HG02678 (cell line): ENCODE measurements at regions not wholly inside any gene's neighbourhood (a gene's known extent, or its start where the extent isn't known, plus 50 kb on each side); places are given as distances from the start of the nearest gene placed in this dataset.

Source experiments
- ATAC-seq: cut with Tn5 transposase; IDR thresholded peaks from one replicate; pipeline ENCODE4 v1.9.1; 2021; ENCODE audit warnings: mild to moderate bottlenecking, moderate library complexity; ENCODE audit not compliant: unreplicated experiment

- ATAC-seq: no peak
Observed at GRCh38 chr3:43183456-43183855, 77.6 kb upstream of the POMGNT2 start.

DNA sequence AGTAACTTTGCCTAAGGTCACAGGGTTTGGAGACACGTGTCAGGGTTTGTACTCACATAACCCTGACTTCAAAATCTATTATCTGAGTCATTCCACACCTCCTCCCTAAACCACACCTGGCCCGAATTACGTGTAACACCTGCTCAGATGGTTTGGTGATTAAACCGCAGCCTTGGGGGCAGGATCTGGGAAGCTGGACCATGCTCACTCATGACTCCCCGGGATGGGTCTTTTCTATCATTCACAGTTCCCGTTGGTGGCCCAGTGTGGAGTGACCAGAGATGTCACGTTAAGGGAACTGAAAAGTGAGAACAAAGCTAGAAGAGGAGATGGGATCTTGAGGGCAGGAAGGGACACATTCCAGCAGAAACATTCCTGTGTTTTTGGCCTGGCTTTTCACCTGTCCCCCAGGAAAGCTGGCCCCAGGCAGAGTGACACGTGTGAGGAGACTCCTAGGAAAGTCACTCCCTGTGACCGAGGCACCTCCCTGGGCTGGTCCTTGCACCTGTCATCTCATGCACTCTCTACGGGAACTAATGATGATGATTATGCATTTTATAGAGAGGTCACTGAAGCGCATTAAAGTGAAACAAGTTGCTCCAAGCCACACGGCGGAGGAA, 75.4 kb upstream of the POMGNT2 start:
- ATAC-seq: peak; percentile 68

GRCh38 chr3:43180694-43181093, 74.8 kb upstream of the POMGNT2 start:
- ATAC-seq: peak; percentile 19

- ATAC-seq: peak; percentile 51
Observed at GRCh38 chr3:43180027-43180426, 74.1 kb upstream of the POMGNT2 start.

- ATAC-seq: no peak
Observed at GRCh38 chr3:43178891-43179366, 73.0 kb upstream of the POMGNT2 start.

DNA sequence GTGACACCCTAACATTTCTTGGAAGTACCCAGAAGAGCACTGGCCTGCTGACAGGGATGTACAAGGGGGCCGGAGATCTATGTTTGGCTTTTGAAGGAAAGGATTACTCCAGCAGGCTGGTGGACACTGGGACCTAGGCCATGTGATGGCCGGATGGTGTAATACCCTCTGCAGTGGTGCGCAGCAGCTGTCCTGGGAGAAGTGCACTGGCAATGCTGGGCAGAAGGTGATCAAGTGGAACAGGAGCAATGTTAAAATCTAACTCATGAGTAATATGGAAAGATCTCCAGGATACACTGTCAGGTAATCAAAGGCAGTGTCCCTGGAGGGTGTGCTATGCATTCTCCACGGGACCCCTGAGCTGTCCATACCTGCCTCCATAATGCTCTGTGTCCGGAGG, 71.2 kb upstream of the POMGNT2 start:
- no peak for ATAC-seq

- ATAC-seq: no peak
Observed at GRCh38 chr3:43176666-43177065, 70.8 kb upstream of the POMGNT2 start.

GRCh38 chr3:43175541-43175940, 69.7 kb upstream of the POMGNT2 start:
- ATAC-seq: no peak

DNA sequence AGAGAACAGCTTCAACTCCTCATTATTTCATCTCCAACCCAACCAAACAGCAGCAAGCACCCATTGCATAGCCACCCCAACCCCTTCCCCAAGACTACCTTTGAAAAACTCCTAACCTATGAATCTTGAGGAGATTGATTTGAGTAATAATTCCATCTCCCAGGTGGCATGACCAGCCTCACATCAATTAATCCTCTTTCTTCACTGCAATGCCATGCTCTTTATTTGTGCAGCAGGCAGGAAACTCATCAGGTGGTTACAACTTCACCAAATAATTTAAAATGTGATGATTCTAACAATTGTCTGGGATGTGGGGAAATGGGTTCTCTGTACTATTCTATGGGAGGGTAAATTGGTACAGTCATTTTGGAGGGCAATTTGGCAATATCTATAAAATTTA, 68.1 kb upstream of the POMGNT2 start:
- ATAC-seq: no peak

DNA sequence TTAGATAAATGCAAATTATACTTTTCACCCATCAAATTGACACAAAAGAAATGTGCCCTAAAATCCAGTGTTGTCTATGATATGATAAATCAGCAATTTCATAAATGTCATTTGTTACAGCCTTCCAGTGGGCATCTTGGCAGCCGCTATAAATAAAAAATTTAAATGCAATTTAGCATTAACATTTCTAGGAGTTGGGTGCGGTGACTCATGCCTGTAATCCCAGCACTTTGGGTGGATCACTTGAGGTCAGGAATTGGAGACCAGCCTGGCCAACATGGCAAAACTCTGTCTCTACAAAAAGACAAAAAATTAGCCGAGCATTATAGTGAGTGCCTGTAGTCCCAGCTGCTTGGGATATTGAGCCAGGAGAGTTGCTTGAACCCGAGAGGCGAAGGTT, 65.9 kb upstream of the POMGNT2 start:
- ATAC-seq: no peak

- no peak for ATAC-seq
Observed at GRCh38 chr3:43170553-43170952, 64.7 kb upstream of the POMGNT2 start.

- ATAC-seq: no peak
Observed at GRCh38 chr3:43169987-43170386, 64.1 kb upstream of the POMGNT2 start.

DNA sequence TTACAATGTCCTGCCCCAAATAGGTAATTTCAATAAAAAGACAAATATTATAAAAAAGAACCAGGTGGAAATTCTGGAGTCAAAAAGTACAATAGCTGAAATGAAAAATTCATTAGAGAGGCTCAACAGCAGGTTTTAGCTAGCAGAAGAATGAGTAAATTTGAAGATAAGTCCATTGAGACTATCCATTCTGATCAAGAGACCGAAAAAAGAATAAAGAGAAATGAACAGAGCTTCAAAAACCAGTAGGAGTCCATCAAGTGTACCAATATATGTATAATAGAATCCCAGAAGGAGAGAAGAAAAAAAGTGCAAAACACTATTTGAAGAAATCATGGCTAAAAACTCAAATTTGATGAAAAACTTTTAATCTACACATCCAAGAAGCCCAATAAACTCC, 60.5 kb upstream of the POMGNT2 start:
- no peak for ATAC-seq

DNA sequence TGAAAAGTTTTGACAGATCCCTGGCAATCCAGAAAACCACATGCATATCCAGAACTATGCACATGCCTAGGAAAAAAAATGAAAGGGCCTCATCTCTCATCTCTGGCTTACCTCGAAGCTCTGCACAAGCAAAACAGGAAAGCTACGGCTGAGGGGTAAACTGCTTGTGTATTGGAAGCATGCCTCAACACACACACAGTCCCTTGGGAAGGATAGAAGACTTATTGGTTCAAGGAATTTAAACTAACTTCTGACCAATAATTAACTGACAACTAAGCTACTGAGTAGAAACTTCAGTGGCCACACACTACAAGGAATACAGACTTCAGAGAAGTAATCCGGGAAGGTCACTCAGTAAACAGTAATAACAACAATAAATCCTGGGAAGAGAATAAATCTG, 59.9 kb upstream of the POMGNT2 start:
- ATAC-seq: no peak

DNA sequence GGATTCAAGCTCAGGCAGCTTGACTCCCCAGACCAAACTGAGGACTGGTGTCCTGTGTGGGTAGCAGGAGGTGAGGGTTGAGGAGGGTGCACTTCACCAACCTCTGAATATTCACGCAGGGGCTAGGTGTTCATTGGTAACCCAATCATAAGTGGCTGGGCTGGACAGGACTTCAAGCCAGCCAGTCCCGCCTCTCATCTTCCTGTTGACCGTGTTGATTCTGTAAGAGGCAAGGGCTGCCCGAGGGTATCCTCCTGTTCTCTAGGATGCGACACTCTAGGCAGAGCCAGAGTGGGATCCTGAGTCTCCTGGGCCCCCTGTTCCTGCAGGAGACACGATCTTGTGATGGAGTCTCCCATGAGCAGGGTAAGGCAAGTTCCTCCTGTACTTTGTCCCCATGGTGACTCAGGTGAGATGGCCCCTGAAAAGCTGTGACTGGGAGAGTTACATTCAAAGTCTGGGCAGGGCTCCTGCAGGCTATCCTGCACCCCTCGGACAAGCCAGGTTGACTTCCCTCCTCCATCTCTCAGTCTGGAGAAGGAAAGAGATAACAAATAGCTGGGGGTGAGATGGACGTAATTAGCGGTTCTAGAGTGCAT, 58.1 kb upstream of the POMGNT2 start:
- no peak for ATAC-seq

DNA sequence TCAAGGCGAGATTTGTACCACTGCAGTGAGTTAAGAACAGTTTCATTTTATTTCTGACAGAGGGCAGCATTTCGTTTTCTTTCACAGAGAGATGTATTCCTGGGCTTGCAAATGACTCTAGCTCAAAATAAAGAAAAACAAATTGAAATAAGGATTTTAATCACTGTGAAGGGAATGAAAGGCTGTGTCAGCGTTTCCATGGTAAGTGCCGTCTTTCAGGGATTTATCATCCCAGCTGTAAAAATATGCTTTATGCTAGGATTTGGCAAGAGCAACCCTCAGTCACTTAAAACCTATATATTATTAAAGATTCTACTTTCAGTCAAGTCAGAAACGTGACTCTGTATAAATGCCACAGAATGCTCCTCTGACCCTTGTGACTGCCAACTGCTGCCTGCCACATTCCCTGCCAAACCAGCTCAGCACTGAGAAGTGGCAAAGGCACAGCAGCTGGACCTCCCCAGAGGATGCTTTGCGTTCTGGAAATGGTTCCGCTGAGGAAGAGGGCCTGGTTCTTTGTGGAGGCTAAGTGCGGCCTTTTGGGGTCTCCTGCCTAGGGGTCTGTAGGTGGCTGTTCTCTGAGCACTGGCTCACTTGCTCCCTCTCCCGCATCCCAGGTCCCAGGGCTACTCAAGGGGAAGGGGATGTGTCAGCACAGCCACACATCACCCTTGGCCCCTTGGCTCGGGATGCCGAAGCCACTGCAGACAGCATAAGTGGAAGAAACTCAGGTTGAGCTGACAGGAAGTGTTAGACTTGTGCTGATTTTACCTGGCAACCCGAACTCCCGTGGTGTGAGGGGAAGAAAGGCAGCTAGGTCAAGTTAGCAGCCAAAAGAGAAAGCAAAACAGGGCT, 56.6 kb upstream of the POMGNT2 start:
- peak; percentile 41 for ATAC-seq

DNA sequence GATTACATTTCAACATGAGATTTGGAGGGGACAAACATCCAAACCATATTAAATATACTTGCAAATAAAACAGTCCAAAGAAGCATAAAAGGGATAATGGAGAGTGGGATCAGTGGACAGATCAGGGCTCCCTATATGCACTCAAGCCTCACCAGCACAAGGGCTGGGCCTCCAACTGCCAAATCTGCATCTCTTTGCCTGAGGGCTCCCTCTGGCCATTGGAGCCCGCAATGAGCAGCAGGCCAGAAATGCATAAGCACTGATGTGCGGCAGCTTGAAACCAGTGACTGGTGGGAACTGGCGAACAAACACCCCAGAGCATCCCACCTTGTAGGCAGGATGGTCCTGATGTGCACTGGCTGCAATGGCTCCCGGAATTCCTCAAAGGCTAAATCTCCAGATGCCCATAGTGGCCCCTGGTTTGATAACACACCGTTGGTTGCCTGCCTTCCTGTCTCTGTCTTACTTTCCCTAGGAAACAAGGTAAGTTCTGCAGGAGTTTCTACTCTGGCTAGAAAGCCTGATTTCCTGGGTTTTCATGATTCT, 55.9 kb upstream of the POMGNT2 start:
- no peak for ATAC-seq

GRCh38 chr3:43160664-43161063, 54.8 kb upstream of the POMGNT2 start:
- ATAC-seq: no peak

- ATAC-seq: no peak
Observed at GRCh38 chr3:43159876-43160255, 54.0 kb upstream of the POMGNT2 start.

DNA sequence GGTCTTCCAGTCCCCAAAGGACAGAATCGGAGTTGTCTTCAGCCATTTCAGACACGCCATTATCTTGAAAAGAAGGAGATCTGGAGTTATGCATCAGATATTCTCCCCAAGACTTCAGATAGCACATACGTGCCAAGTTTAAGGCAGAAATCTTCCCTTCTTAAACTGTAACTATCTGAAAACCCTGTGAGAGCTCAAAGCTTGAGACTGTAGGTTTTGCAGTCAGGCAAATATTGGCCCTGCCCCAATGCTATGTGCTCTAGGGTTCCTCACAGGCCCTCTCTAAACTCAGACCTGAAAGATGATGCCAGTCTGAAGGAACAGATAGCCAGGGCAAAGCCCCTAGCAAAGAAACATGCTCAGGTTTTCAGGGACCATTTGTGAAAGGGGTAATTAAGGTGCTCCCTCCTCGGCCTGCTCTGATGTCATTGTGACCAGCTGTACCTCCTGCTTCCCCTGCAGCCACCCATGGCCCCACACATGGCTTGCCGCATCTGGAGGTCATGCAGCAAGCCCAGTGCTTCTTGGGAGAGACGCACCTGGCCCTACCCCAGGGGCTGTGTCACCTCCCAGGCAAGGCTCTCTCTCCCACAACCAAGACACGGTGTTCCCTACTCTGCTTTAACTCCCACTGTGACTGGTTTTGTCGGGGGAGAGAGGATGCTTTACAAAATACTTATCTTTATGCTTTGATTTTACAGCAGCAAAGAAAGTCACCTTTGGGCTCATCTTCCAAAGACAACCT, 53.4 kb upstream of the POMGNT2 start:
- no peak for ATAC-seq

DNA sequence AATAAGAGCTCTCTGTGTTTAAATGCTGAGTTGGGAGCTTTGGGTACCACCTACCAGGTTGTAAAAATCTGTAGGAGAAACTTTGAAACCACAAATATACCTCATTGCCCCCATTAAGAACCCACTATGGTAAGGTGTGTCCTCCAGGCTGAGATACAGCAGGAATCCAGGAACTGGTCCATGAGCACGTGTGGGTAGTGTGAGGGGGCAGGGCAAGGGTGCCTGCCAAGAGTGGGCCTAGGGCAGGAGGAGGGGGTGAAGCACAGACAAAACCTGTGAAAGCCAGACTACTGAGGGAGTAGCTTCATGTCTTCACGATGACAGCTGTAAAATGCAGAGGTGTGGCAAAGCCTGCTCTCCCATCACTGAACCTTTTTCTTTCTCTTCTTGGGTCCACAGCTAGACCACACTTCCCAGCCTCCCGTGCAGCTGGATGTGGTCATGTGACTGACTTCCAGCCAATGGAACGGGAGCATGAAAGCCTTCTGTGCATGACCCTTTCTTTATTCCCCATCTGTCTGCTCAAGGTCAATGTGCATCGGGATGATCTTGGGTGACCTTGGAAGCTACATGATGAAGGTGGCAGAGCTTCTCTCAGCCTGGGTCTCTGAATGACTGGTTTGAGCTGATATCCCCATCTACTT, 51.1 kb upstream of the POMGNT2 start:
- ATAC-seq: no peak
